Fibroblast of upper back skin (primary cell): ENCODE measurements at regions not wholly inside any gene's neighbourhood (a gene's known extent, or its start where the extent isn't known, plus 50 kb on each side); places are given as distances from the start of the nearest gene placed in this dataset.
"Not testable (repeated sequence)": the region's sequence is repeated elsewhere in the genome, so short reads cannot be mapped to it uniquely, and the experiment has no call there.

Source experiments
- DNase-seq: peaks from one replicate; pipeline ENCODE4 v3.0.0-alpha.2; 2013

DNA sequence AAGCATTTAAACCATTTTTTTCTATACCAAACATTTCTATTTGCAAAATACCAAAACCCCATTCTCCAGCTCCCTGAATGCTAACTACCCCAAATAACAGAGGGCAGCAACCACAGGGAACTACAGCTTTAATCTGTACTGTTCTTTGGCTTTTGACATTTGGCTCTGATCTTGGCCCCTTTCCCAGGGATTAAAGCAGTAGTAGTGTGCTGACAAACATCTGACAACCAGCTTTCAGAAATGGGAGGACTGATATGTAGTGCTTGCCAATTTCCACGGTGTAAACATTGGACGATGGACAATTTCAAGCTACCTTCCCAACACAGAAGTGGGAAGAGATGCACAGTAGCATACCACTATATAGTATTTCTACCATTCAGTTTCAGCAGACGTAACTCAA is 88.4 kb upstream of the TEAD1 start:
- DNase-seq = no peak

DNA sequence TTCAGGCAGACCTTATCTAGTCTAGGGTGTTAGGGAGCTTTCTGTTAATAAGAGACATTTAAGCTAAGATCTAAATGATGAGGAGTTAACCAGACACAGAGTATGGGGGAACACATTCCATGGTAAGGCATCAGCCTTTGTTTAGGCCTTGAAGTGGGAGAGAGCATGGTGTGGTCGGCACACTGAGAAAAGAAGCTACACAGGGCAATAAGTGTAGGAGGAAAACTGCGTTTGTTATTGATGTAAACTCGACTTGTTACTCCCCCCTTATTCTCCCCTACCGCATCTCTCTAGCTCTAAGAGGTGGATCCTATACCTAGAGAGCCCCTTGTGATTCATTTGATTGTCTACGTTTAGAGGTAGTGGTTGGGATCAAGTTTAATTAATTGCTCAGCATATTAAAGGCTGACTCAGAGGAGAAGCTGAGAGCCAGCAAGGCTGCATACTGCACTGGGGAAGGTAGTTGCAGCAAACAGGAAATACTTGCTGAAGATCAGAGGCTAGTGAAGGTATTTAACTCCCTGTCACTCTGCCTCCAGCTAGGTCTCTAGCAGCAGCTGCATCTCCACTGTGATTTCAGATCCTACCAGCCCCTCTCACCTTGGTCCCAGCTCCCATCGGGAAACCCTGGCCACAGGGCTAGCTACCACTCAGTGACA is 86.8 kb upstream of the TEAD1 start:
- peak; percentile 77 for DNase-seq

DNA sequence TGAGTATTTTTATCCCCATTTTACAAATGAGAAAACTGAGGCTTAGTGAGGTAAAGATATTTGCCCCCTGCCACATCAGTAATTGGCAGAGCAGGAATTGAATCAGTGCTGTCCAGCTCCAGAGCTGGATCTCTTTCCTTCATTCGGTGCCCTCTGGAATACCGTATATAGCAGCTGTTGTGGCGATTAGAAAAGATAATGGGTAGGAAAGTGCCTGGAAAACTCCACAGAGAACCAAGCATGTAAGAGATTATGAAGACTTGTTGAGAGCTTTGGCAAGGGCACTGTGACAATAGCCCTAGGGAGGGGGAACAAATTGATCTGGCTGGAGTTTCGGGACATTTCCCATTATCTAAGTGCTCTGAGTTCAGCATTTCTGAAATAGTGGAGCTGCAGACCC is 82.5 kb upstream of the TEAD1 start:
- no peak for DNase-seq

DNA sequence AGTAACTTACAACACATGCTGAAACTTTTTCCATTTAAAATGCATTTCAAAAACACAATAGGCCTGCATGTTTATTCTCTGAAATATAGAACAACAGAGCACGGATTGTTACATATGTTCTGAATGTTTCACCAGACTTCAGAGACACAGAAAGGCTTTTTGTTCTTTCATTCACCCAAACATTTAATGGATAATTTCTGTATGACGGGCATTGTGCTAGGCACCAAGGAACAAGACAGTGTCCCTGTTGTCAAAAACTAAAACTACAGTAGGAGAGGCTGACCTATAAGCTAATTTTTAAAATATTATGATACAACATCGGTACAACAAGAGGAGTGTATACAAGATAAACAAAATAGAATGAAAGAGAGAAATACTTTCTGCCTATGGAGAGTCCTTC is 81.9 kb upstream of the TEAD1 start:
- no peak for DNase-seq

DNA sequence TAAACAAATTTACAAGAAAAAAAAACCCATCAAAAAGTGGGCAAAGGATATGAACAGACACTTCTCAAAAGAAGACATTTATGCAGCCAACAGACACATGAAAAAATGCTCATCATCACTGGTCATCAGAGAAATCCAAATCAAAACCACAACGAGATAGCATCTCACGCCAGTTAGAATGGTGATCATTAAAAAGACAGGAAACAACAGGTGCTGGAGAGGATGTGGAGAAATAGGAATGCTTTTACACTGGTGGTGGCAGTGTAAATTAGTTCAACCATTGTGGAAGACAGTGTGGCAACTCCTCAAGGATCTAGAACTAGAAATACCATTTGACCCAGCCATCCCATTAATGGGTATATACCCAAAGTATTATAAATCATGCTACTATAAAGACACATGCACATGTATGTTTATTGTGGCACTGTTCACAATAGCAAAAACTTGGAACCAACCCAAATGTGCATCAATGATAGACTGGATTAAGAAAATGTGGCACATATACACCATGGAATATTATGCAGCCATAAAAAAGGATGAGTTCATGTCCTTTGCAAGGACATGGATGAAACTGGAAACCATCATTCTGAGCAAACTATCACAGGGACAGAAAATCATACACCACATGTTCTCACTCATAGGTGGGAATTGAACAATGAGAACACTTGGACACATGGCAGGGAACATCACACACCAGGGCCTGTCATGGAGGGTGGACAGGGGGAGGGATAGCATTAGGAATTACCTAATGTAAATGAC is 79.0 kb upstream of the TEAD1 start:
- not testable (repeated sequence) for DNase-seq

DNA sequence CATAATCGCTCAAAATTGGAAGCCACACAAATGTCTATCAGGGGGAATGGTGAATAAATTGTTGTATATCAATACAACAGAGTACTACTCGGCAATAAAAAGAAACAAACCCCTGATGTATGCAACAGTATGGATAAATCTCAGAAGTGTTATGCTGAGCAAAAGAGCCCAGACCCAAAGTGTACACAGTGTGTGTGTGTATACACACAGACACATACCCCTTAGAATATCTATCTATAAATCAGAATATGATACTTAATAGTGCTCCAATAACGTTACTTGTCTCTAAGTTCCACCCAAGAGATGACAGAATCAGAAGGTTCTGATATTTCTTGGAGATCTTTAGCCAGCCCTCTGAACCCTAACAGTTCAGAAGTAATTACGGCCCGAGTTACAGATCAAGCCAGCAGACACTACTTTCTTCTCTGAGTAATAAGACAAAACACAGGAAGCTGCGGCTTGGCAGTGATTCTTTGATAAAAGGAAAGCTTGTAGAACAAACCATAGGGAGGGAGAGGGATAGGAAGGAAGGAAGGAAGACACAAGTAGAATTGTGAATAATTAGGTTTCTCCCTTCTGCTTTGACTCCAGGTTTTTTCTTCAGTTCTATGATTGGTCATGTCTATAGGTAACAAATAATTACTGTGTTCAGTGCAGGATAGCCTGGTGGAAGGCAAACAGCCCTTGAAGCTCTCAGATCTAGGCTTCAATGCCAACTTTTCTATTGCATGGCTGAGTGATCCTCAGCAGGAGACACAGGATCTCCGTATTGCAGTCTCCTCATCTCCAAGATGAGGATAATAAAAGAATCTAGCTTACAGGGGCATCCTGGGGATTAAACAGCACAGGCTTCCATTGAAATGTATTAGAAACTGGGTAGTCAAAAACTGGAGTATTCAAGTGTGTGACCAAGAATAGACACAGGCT is 75.6 kb upstream of the TEAD1 start:
- peak; percentile 75 for DNase-seq

DNA sequence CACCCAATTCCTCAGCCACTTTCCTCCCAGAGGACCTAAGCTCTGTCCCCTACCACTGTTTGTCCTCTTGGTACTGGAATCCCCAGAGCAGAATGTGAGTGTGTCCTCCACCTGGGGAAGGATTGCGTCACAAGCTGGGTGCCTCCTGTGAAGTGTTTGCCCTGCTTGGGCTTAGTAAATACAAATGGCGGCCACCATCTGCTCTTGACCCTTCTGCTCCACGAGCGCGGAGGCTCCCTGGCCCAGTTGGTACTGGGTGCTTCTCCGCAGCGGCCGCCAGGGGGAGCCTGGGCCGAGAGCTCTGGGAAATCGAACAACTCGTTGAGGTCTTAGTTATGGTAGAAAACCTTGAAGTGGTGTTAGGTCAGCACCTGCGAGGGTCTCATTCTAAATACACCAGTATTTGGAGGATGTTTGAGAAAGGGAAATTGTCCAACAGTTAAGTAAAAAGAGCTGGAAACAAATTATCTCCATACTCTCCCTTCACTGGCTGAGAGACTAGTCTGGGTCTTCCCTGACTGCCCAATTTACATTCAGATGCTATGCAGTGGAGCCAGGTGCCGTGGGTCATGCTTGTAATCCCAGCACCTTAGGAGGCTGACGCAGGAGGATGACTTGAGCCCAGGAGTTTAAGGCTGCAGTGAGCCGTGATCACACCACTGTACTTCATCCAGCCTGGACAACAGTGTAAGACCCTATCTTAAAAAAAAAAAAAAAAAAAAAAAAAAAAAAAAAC is 74.6 kb upstream of the TEAD1 start:
- DNase-seq = no peak

DNA sequence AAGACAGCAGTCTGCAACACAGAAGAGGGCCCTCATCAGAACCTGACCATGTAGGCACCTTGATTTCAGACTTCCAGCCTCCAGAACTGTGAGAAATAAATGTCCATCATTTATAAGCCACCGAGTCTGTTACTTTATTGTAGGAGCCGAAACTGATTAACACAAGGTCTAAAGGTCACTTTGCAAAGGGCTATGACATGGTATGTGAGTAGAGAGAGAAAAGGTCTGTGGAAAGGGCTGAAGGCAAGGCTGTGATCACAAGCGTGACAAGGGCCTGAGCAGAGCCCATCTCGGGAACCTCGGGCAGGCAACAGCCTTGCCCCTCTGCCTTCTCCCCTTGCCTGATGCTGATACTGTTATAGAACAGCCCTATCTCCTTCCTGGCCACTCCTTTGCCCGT is 73.4 kb upstream of the TEAD1 start:
- no peak for DNase-seq

DNA sequence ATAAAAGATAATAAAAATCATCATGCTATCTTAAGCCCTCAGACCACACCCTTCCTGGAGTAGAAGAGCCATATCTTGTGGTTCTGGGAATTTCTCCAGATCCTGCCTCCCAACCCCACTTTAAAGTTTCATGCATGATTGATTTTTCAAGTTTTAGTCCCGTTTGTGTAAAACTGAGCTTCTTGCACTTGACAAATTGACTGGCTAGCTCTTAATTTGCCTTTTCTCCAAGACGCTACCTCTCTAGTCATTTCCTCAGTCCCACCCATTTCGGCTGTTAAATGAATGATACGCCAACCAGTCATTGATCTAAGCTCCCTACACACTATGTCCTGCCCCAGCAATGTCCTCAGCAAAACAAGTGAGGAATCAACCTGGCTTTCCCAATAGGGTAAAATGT is 71.8 kb upstream of the TEAD1 start:
- peak; percentile 79 for DNase-seq

DNA sequence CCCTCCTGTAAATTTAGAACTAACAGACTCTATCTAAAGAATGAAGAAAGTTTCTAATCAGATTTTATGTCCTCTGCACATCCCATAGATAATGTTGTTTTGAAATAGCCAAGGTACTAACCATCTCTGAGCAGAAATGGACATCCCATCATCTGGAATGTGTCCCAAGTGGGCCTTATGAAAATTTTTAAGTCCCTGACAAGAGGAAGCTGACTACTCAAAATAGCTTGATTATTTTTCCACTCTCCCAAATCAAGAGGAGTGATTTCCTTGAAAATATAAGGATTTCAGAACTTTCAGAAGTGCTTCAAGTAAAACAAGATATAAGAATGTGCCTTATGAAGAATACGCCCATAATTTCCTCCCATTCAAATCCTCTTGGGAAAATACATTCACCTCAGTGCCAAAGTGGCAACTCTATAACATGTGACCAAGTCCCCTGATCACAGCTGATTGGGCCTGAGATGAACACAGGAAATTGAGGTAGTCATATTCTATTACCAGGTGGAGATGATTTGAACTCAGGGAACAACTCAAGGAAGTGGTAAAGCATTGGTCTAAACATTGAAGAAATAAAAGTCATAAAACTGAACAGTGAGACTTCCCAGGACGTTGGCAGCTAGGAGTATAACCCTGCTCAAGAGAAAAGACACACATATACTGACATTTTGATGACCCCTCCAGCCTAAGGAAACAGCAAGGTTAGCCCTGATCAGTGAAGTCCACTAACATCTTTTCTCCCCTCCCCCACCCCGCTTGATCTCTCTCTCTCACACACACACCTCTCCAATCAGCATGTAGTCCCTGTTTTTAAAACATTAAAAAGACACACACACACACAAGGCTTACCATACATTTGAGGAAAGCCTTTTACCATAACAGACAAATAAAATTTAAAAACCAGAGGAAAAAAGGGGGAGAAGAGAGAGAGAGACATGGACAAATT is 70.8 kb upstream of the TEAD1 start:
- DNase-seq = no peak

DNA sequence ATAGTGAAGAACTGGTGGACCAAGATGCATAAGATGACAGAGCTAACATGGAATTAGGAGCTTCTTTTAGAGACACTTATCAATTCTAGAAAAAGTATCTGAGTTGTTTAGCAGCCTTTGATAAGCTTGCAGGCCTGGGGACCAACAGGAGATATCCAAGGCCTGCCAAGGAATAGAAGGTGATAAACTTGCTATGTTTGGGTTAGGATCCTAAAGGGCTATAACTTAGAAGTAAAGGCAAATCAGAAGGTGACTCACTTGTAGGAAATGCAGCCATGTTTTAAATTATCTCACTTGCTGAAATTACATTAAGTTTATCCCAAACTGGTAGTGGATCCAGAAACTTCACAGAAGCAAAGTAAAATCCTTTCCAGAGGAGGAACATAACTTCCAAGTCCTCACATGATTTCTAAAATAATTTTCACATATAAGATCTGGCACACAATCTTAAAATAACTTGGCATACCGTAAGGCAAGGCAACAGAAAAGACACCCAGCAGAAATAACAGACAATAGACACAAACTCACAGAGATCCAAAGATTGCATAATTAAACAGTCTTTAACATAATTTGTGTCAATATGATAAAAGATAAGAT is 69.6 kb upstream of the TEAD1 start:
- DNase-seq = peak; percentile 63

DNA sequence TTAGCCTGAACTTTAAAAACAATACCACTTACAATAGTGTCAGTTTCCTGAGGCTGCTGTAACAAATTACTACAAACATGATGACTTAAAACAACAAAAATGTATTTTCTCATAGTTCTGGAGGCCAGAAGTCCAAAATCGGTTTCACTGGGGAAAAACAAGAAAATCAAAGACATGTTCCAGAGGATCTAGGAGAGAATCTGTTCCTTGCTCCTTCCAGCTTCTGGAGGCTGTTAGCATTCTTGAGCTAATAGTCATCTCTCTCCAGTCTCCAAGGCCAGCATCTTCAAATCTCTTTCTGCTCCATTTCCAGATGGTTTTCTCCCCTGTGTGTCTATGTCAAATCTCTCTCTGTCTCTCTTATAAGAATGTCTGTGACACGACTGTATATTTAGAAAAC is 67.6 kb upstream of the TEAD1 start:
- peak; percentile 93 for DNase-seq

DNA sequence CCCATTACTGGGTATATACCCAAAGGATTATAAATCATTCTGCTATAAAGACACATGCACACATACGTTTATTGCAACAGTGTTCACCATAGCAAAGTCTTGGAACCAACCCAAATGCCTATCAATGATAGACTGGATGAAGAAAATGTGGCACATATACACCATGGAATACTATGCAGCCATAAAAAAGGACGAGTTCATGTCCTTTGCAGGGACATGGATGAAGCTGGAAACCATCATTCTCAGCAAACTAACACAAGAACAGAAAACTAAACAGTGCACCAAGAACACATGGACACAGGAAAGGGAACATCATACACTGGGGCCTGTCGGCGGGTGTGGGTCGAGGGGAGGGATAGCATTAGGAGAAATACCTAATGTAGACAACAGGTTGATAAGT is 65.5 kb upstream of the TEAD1 start:
- DNase-seq = not testable (repeated sequence)

DNA sequence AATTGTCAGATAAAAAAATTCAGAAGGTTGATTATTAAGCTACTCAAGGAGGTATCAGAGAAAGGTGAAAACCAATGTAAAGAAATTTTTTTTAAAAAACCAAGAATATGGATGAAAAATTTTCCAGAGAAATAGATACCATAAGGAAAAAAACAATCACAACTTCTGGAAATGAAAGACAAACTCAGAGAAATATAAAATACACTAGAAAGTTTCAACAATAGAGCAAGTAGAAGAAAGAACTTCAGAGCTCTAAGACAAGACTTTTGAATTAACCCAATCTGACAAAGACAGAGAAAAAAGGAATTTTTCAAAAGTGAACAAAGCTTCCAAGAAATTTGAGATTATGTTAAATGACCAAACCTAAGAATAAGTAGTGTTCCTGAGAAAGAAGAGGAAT is 62.9 kb upstream of the TEAD1 start:
- no peak for DNase-seq

DNA sequence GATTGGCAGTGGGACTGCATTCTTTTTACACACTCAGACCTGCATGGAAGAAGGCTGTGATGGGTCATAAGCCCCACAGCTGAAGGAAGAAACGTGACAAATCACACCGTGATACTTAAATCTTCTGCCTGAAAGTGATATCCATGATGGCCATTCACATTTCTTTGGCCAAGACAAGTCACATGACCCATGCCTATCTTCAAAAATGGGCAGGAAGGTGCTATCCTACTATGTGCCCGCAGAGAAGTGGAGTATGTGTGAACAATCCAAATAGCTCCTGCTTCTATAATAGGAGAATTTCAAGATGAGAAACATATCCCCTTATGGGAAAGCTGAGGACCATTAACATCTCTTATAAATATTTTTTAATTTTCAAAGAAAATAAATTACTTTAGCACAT is 56.6 kb upstream of the TEAD1 start:
- DNase-seq = no peak

DNA sequence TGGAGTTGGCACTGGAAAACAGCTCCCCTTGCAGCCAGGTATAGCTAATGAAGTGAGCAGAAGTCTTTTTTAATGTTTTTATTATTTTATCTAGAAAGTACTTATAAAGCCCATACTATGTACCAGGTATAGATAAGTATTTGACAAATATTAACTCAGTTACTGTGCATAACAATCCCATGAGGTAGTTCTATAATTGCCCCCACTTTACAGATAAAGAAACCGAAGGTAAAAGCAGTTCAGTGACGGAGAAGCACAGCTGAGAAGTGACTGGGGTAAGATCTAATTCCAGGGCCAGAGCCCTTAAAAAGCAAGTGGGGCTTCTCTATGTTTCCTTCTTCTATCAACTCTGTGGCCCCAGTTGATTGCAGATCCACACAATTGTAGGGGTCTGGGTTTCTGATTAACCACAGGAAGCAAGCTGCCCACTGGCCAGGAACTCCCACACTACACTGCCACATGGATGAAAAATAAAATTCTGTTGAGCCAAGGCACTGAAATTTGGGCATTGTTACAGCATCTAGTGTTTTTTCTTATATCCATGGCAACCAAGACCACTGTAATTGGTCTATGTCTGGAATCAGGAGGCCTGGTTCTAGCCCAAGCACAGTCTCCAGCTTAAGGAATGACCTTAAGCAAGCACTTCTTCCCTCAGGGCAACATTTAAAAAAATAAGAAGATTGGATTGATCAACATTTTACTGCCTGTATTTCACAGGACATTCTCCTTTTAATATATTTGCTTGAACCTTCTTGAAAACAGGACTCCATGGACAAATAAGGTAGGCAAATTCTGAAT is 55.3 kb upstream of the TEAD1 start:
- no peak for DNase-seq

DNA sequence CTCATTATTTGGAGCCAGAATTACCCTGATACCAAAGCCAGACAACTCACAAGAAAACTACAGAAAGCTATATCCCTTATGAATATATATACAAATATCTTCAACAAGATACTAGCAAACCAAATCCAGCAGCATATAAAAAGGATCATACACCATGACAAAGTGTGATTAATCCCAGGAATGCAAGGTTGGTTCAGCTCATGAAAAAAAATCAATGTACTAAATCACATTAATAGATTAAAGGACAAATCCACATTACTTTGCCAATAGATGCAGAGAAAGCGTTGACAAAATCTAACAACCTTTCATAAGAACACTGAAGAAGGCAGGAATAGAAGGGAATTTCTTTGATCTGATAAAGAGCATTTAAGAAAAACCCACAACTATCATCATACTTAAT is 50.4 kb upstream of the TEAD1 start:
- no peak for DNase-seq
